ENCODE measurements at regions not wholly inside any gene's neighbourhood (a gene's known extent, or its start where the extent isn't known, plus 50 kb on each side); places are given as distances from the start of the nearest gene placed in this dataset.

DNA sequence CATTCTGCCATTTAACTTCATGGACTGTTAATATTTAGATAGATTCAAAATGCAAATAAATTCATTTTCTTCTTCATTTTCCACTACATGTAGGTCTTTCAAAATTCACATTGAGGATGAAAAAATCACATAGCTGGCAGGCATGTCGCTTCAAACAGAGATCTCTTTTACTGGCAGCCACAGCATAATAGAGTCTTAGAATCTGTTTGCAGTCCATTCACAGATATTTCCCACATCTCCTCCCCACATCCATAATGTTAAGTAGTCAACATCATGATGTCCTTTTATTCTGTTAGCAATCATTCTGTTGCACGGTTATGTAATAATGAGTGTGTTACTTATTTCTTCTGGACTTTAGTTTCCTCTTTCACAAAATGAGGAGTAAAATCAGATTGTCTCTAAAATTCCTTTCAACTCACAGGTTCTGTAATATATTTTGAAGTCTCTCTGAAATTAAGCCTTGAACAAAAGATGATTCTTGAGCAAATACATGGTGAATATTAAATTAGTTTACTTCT, 257.5 kb upstream of the SNX7 start:
- TF ChIP-seq, protein P1, sequence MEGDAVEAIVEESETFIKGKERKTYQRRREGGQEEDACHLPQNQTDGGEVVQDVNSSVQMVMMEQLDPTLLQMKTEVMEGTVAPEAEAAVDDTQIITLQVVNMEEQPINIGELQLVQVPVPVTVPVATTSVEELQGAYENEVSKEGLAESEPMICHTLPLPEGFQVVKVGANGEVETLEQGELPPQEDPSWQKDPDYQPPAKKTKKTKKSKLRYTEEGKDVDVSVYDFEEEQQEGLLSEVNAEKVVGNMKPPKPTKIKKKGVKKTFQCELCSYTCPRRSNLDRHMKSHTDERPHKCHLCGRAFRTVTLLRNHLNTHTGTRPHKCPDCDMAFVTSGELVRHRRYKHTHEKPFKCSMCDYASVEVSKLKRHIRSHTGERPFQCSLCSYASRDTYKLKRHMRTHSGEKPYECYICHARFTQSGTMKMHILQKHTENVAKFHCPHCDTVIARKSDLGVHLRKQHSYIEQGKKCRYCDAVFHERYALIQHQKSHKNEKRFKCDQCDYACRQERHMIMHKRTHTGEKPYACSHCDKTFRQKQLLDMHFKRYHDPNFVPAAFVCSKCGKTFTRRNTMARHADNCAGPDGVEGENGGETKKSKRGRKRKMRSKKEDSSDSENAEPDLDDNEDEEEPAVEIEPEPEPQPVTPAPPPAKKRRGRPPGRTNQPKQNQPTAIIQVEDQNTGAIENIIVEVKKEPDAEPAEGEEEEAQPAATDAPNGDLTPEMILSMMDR (conservative IDR thresholded peaks at IDR 0.05; ENCODE audit: low read depth, low read length) = no peak
- TF ChIP-seq EZH2 (IDR thresholded peaks at IDR 0.05; ENCODE audit: low read length, unreplicated experiment) = no peak
- TF ChIP-seq EZH2phosphoT487 (IDR thresholded peaks at IDR 0.05; ENCODE audit: borderline replicate concordance, low read length) = no peak
